ENCODE measurements at regions not wholly inside any gene's neighbourhood (a gene's known extent, or its start where the extent isn't known, plus 50 kb on each side); places are given as distances from the start of the nearest gene placed in this dataset.

DNA sequence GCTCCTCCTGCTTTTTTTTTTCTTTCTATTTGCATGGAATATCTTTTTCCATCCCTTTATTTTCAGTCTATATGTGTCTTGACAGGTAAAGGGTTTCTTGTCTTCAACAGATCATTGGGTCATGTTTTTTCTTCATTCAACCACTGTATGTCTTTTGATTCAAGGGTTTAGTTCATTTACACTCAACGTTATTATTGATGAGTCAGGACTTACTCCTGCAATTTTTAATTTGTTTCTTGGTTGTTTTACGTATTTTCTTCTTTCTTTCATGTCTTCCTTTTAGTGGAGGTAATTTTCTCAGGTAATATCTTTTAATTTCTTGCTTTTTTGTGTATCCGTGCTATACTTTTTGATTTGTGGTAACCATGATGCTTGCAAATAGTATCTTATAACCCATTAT, 429.1 kb upstream of the HTR1E start:
- TF ChIP-seq, protein P1, sequence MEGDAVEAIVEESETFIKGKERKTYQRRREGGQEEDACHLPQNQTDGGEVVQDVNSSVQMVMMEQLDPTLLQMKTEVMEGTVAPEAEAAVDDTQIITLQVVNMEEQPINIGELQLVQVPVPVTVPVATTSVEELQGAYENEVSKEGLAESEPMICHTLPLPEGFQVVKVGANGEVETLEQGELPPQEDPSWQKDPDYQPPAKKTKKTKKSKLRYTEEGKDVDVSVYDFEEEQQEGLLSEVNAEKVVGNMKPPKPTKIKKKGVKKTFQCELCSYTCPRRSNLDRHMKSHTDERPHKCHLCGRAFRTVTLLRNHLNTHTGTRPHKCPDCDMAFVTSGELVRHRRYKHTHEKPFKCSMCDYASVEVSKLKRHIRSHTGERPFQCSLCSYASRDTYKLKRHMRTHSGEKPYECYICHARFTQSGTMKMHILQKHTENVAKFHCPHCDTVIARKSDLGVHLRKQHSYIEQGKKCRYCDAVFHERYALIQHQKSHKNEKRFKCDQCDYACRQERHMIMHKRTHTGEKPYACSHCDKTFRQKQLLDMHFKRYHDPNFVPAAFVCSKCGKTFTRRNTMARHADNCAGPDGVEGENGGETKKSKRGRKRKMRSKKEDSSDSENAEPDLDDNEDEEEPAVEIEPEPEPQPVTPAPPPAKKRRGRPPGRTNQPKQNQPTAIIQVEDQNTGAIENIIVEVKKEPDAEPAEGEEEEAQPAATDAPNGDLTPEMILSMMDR (IDR thresholded peaks at IDR 0.05) = no peak
- TF ChIP-seq POLR2A (IDR thresholded peaks at IDR 0.05) = no peak
